COLO668 (cell line): ENCODE measurements at regions not wholly inside any gene's neighbourhood (a gene's known extent, or its start where the extent isn't known, plus 50 kb on each side); places are given as distances from the start of the nearest gene placed in this dataset.

ENCODE experiments used
- DNase-seq: peaks from one replicate; lab custom pipeline; 2025; ENCODE audit not compliant: unreplicated experiment; lab: John Stamatoyannopoulos, UW

DNA sequence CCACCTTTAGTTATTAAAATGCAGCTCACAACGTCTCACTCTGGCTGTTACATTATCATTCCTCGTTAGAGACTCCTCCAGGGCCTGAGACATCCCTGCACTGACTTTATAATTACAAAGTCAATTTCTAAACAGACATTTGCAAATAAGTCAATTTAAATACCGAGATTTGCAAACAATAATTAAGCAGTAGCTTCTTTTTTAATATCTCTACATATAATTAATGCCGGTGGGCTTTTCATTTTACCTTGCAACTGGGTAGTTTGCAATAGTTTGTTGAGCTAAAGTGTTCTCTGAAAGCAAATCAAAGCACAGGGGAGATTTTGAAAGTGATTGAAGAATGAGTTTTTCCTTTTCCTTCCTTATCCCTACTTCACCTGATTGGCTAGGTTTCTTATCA, 154.4 kb downstream of the TLR4 start:
- DNase-seq: no peak

DNA sequence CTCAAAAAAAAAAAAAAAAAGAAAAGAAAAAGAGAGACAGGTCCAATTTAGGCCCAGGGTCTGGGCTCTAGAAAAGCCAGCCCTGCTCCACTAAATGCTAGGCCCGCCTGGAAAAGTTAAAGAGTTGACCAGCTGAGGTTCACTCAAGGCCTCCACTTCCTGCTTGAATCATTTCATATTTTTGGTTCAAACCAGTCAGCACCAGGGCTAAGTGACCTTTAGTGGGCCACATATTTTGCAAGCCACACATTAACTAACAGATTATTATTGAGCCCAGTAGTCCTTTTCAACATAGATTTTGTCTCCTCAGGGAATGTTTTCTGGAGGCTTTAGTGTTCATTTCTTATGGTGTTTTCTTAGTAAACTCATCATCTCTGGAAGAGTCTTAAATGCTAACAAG, 156.6 kb downstream of the TLR4 start:
- no peak for DNase-seq

DNA sequence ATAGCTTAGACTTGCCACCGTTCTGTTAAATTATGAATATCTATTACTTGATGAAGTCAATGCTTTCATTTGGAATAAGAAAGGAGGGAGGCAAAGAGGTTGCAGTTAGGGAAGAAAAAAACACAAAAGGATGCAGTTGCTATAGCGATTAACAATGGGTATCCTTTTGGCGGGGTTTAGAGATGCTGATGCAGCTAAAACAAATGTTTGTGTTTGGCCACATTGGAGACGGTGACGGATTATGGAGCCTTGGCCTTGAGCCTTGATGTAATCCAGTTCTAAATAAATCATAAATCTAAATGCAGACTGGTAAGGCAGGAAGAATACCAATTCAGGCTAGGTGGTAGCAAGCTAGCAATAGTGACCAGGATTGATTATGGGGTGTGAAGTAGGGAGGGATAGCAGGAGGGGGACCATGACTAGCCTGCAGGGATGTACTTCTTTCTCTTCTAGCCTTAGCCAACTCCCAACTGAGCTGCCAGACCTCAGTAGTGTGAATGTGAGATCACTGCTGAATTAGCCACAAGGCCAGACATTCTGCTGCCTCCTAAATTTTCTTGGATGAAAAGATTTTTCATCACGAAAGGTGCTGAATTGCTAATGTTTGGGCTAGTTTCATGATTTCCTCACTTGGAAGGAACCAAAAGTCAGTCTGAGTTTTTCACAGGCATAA, 160.3 kb downstream of the TLR4 start:
- no peak for DNase-seq

DNA sequence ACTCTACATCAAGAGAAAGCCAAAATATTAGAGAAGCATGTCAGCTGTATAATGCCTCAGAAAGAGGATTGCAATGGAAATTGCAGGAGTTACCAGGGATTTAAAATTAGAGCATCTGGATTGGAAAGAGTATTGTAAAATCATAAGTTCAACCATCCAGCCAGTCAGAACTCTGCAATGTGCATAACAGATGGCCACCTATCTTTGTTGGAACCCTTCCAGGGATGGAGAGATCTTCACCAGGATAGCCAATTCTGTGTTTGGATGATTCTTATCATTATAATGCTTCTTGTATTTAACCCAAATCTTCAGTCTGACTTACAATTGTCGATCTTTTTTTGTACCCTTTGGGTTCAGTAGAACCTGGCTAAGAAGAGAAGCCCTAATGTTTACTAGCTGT, 164.4 kb downstream of the TLR4 start:
- no peak for DNase-seq

- DNase-seq: no peak
Observed at GRCh38 chr9:117869287-117869686, 165.1 kb downstream of the TLR4 start.

DNA sequence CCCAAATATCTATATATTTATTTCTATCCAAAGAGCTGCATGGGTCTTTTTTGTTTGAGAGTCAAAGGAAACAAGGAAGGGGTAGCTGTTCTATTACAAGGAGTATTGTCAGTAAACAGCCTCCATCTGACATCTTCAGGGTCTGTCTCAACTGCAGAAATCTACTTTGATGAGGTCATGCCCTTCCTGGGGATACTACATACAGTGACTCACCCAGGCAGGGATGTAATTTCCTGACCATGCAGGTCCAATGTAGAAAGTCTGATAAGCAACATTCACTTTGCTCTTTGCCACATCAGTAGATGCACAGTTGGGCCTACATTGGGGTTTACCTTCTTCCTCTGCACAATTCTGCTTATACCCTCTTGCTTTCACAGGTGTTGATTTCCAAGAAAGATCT, 165.5 kb downstream of the TLR4 start:
- DNase-seq: no peak

DNA sequence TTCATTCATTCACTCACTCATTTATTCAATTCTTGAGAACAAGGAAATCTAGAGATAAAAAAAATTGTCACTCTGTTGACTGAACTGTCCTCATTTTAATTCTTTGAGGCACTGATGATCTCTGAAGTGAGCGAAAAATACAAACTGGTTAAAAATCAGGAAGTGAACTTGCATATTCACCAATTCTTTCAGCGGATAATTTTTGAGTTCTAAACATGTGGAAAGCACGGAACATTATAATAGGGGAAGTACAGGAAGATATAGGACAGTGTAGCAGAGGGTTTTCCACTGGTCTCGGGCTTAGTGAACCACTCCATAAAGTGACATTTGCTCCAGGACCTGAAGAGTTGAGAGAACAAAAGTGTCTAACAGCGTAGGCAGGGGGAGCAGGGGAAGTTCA, 169.5 kb downstream of the TLR4 start:
- no peak for DNase-seq

- DNase-seq: no peak
Observed at GRCh38 chr9:117875886-117876285, 171.7 kb downstream of the TLR4 start.

DNA sequence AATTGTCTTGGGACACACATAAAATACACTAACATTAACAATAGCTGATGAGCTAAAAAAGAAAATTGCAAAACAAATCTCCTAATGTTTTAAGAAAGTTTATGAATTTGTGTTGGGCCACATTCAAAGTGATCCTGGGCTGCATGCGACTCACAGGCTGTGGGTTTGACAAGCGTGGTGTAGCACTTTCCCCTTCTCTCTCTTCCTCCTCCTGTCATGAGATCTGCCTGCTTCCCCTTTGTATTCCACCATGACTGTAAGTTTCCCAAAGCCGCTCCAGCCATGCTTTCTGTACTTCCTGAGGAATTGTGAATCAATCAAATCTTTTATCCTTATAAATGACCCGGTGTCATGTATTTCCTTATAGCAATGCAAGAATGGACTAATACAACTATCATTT, 178.0 kb downstream of the TLR4 start:
- DNase-seq: no peak

DNA sequence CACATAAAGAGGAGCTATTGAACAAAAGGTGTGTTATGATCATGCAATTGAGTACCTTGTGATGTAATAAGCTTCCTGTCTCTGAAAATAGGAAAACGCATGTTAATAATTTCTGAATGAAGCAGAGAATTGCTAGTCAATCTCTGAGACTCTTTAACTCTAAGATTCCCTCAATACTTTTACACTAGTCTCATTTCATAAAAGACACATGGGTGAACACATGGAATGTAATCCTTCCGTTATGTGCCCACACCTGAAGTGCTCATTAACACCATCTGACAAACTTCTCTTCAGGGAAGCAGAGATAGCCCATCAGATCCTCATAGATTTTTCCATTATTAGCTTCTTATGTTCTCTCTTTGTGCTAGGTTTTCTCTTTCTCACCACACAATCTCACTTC, 182.4 kb downstream of the TLR4 start:
- DNase-seq: no peak

DNA sequence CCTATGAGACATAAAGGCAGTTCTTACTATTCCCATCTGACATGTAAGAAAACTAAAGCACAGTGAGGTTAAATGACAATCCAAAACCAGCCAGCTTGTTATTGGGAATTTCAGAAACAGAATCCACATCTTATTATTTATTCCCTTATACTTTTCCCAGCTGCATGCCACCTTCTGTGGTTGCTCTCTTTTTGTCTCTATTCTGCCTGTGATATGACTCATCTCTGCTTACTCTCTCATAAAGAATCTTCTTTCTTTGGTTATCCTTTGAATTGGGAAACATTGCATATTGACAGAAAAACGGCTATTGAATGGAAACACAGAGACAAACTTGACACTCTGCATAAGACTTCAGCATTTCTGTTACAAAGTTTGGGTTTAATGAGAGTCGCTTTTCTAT, 183.2 kb downstream of the TLR4 start:
- DNase-seq: no peak

DNA sequence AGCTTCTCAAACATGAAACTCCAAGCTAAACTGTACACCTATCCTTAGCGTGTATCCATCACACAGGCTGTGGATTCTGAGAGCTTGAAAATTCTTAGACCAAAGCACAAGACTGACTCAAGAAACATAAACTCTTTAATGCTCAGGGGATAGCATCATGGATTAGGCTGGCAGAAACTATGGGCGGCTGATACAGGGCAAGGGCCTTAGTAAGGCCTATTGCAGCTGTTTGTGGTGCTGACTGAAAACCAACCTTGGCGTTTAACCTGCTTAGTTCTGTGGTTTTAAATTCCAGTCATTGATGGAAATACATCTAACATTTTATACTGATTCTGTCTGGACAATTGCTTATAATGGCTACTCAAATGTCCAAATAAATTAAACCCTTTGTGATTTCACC, 183.7 kb downstream of the TLR4 start:
- DNase-seq: no peak

DNA sequence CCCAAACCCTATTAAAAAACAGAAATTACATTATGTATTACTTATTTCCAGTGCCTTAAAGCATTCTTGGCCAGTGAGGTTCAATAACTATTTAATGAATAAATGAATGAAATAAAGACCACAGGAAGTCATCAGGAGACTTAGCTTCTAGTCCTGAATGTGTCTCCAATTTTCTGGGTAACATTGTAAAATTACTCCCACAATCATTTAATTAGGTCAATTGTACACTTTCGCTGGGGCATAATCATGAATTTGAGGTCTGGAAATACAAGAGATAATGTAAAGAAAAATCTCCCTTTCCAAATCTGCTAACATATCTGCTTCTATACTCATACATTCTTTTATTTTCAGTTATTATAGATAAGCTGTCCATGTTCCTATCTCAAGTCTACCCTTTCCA, 199.2 kb downstream of the TLR4 start:
- DNase-seq: no peak

- DNase-seq: no peak
Observed at GRCh38 chr9:117906763-117907162, 202.6 kb downstream of the TLR4 start.

DNA sequence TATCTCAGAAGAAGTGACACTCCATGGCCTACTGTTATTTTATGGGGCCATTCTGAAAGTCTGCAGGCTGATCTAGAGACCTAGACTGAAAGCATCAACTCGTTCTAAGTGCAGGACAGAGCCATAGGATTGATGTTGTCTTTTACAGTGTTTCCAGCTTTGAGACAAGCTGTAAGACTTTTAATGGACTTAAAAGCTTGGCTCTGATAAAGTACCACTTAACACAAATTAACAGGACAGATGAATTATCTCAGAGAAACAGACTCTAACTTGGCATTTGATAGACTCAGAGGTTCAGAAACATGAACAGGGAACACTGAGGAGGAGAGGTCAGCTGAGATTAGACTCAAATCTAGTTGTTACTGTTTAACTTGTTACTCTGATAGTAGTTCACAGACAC, 203.2 kb downstream of the TLR4 start:
- no peak for DNase-seq

DNA sequence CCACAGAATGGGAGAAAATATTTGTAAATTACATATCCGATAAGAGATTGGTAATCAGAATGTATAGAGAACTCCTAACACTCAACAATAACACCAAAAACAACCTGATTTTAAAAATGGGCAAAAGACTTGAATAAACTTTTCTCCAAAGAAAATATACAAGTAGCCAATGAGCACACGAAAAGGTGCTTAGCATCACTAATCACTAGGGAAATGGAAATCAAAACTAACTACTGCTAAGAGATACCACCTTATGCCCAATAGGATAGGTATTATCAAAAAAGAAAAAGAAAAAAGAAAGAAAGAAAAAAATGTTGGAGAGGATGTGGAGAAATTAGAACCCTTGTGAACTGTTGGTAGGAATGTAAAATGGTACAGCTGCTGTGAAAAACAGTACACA, 212.1 kb downstream of the TLR4 start:
- no peak for DNase-seq

DNA sequence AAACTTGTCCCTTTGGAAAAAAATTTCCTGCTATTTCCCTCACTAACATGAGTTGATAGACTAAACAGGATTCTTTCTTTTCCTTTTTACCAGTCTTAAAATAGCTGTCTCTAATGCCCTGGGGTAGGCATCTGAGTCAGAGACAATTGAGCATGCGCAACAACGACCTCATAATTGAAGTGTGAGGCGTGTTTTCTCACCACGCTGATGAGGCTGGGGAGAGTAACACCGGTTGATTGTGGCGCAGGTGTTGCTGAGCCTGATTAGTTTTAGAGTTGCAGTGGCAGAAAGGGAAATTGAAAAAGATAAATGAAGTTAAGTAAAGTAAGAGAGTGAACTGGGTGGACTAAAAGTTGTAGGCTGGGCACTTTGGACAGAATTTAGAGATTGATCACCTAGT, 213.7 kb downstream of the TLR4 start:
- no peak for DNase-seq

- no peak for DNase-seq
Observed at GRCh38 chr9:117919538-117919937, 215.3 kb downstream of the TLR4 start.

DNA sequence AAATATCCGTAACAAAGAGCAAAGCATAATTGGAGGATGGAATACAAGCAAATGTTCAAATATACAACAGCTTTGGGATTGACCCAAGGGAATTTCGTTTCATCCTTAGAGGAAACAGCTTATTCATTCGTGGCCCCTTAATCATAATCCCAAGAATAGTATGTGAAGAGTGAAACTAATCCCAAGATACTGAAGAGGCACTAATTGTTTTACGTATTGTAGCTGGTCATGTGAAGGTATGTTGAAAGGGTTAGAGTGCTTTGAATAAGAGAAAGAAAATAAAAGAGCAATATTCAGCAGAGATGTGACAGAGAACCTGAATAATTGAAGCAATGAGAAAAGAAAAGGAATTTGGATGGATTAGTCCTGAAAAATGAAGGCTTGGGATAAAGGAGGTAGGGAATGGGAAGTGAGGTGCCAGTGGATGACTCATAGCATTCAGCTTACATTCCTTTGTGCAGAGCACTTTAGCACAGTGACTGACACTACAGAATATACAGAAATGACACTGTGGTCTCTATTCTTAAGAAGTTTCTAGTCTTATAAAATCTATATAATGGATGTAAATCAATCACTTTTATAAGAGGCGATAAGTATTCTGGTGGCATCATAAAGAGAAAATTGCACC, 221.9 kb downstream of the TLR4 start:
- DNase-seq: no peak

DNA sequence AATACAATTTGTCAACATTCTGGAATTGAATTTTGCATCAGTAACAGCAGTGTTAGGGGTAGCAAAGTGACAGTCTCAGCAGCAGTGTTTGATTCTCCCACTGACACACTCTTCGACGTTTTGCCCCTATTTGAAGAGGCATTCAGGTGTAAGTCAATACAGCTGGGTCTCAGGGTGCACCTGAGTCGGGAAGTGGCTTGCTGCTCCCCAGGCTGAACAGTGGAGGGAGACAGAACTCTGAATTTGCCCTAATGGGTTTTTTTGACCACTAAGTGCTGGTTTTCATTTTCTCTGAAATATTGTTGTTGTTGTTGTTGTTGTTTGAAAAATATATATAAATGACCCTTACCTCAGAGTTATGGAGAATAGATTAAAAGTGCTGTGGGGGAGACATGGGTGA, 223.2 kb downstream of the TLR4 start:
- no peak for DNase-seq

DNA sequence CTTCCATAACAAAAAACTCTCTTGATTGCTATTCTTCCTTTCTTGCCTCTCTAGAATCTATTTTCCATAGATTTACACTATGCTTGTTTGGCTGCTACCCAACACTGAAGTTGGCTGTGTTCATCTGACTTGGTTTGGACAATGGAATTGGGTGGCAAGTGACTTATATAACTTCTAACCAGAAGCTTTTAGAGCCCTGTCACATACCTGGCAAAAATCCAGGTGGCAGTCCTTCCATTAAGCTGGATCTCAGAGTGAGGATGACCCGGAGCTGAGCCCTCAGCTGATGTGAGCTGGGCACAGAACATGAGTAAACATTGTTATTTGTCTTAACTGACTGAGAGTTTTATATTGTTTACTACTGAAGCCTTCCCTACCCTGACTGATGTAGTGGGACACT, 225.7 kb downstream of the TLR4 start:
- DNase-seq: peak; percentile 59

DNA sequence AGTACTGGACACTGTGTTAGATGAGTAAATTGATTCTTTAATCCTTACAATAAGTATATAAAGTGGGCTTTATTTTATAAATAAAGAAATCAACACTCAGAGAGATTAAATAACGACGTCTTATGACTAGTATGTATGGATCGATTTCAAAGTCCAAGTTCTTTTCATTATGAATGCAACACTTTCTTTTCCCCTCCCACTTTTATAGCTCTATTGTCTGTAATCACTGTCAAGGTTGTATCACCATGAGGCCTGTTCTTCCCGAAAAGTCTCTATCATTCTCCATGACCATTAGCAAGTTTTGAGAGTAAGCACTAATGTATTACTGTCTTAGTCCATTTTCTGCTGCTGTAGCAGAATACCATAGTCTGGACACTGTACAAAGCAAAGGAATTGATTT, 228.4 kb downstream of the TLR4 start:
- DNase-seq: no peak
